Raji (cell line): ENCODE measurements at regions not wholly inside any gene's neighbourhood (a gene's known extent, or its start where the extent isn't known, plus 50 kb on each side); places are given as distances from the start of the nearest gene placed in this dataset.

Source experiments
- POLR2A ChIP-seq: IDR thresholded peaks from 2 replicates; pipeline ENCODE4 v1.6.1; 2011; ENCODE audit warnings: low read depth, low read length, control low read depth; ENCODE audit not compliant: insufficient read depth

DNA sequence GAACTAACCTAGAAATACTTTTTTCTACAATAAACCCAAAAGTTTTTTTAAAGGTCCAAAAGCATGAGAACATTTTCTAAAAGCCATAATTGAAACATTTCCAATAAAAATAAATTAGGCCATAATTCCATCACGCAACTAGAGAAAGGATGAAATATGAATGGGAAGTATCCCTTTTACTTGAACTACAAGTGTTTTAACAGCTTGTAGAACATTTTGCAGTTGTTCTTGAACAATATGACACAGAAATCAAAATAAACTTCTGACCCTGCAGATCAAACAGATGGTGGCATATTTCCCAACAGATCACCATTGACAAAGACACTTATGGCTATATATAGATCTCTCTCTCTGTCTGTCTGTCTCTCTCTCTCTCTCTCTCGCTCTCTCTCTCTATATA is 624.4 kb downstream of the PSAT1 start:
- no peak for TF ChIP-seq POLR2A

- TF ChIP-seq POLR2A: no peak
Observed at GRCh38 chr9:78923966-78924659, 627.2 kb downstream of the PSAT1 start.

GRCh38 chr9:78927099-78927940 is 630.4 kb downstream of the PSAT1 start:
- TF ChIP-seq POLR2A: no peak

DNA sequence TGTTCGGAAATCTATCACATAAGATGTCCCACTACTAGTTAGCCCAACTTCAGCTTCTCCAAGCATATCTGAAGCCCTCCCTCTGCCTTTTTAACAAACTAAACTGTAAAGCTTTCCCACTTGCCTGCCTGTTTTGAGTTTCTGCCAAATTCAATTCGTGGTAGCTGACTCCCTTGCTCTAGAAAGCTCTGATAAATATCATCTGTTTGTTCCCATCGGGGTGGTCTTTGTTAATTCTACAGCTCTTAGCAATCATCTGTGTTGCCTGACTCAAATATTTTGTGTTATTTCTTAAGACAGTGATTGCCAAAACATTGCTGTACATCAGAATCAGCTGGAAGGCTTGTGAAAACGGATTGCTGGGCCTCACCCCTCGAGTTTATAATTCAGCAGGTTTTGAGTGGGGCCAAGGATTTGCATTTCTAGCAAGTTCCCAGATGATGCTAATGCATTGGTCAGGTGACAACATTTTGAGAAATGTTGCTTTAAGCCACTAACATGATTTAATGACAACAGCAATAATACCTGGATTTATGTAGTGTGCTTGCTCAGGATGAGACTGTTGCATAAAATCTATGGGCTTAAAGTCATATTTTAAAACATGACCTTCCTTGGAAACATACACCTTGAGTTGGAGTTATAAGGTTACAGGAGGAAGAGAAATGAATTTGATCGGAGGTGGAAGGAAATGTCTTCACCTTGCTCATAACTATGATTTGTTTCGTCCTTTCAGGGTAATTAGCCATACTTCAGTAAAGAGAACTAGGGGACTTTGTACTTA is 631.9 kb downstream of the PSAT1 start:
- TF ChIP-seq POLR2A: no peak

GRCh38 chr9:78930281-78930680 is 633.4 kb downstream of the PSAT1 start:
- TF ChIP-seq POLR2A: no peak

GRCh38 chr9:78932849-78933627 is 636.1 kb downstream of the PSAT1 start:
- no peak for TF ChIP-seq POLR2A

DNA sequence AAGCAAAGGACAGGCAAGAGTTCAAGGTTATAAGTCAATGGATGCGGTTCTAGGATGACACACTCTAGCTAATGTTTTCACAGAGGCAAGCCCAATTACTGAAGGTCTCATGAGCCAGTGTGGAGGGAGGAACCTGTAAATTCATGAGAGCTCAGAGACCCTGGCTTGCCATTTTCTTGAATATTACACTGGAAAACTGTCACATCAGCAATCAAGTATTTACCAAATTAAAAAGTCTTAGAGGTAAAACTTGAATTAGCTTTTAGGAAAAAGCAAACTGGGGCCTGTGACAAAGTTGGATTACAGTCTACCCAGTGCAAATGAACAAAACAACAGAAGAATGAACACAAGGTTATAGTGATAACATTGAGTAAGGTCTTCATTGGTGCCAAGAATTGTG is 636.9 kb upstream of the TLE4 start:
- no peak for TF ChIP-seq POLR2A

GRCh38 chr9:78938821-78939220 is 632.9 kb upstream of the TLE4 start:
- no peak for TF ChIP-seq POLR2A

- no peak for TF ChIP-seq POLR2A
Observed at GRCh38 chr9:78939311-78940065, 632.3 kb upstream of the TLE4 start.

DNA sequence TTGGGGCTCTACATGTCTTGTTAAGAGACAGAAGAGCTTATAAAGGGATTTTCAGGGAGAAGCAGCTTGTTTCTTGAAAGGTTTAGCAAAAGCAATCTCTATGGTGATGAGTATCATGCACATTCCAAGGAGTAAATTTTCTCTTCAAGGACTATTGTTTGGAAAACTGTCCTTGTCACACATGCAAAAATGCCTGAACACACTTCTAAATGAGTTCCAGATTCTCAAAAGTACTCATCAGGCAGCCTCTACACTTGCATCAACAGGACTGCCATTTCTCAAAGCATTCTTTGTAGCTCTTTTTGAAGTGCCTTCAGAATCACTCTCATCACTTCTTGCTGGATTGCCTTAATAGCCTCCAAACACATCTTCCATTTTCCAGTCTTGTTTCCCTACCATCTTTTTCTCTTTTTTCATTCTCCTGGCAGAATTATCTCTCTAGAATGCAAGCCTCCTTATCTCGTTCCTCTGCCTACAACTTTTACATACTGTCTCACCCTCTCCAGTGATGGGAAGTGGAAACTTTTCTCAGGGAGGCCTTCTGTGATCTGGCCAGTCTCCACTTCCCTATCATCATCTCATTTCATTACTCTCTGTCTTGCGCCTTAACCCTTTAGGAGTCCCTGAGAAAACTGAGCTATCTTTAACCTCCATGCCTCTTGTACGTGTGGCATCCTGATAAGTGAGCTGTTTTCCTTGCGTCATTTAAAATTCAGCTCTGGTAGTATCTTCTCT is 631.5 kb upstream of the TLE4 start:
- no peak for TF ChIP-seq POLR2A

DNA sequence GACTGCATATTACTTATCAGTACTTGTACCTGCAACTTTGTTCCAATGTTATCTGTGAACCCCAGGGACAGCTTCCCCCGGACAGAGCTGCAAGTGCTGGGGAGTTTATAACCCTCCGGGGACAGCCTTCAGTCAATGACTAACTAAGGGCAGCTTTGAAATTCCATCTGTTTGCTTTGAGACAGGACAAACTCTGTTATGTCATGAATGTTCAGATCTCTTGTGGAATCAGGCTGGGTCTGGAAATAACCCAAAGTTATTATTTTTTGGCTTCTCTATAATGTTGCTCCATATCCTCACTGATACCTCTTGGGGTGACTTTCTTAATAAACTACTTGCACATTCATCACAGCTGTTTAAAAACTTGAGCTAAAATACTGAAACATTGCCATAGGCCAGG is 617.5 kb upstream of the TLE4 start:
- no peak for TF ChIP-seq POLR2A

DNA sequence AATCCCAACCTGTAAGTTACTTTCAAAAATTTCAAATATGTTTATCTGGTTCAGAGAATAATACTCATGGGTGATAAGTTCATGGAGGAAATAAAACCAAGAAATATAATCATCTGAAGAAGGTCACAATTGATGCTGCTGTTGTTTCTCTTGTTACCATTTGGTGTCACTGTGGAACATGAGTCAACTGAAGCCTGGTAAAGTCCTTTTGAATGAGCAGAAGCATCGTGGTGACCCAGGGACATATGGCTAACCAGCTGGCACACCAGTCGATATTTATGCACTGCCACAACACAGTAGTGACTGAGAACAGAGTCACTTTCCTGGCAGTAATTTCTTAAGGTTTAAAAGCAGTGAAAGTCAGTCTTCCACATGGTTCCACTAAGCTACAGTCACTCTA is 612.9 kb upstream of the TLE4 start:
- no peak for TF ChIP-seq POLR2A

- TF ChIP-seq POLR2A: no peak
Observed at GRCh38 chr9:78962156-78962555, 609.6 kb upstream of the TLE4 start.

- no peak for TF ChIP-seq POLR2A
Observed at GRCh38 chr9:78963911-78964310, 607.9 kb upstream of the TLE4 start.
